ENCODE measurements at regions not wholly inside any gene's neighbourhood (a gene's known extent, or its start where the extent isn't known, plus 50 kb on each side); places are given as distances from the start of the nearest gene placed in this dataset.

DNA sequence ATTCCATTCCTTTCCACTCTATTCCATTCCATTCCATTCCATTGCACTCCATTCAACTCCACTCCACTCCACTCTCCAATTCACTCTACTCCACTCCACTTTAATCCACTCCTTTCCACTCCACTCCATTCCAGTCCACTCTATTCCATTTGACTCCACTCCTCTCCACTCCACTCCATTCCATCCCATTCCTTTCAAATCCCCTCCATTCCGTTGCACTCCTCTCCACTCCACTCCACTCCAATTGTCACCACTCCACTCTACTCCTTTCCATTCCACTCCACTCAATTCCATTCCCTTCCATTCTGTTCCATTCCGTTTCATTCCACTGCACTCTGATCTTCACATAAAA lies 2563.7 kb upstream of the TPTE start:
- DNase-seq (ENCODE audit: low spot score) (no peak), ATAC-seq (ENCODE audit: low FRiP score) (no peak)
- TF ChIP-seq, protein P1, sequence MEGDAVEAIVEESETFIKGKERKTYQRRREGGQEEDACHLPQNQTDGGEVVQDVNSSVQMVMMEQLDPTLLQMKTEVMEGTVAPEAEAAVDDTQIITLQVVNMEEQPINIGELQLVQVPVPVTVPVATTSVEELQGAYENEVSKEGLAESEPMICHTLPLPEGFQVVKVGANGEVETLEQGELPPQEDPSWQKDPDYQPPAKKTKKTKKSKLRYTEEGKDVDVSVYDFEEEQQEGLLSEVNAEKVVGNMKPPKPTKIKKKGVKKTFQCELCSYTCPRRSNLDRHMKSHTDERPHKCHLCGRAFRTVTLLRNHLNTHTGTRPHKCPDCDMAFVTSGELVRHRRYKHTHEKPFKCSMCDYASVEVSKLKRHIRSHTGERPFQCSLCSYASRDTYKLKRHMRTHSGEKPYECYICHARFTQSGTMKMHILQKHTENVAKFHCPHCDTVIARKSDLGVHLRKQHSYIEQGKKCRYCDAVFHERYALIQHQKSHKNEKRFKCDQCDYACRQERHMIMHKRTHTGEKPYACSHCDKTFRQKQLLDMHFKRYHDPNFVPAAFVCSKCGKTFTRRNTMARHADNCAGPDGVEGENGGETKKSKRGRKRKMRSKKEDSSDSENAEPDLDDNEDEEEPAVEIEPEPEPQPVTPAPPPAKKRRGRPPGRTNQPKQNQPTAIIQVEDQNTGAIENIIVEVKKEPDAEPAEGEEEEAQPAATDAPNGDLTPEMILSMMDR (IDR thresholded peaks at IDR 0.05): no peak

Measured in omental fat pad (tissue), 3 donors.